ENCODE measurements at regions not wholly inside any gene's neighbourhood (a gene's known extent, or its start where the extent isn't known, plus 50 kb on each side); places are given as distances from the start of the nearest gene placed in this dataset.

DNA sequence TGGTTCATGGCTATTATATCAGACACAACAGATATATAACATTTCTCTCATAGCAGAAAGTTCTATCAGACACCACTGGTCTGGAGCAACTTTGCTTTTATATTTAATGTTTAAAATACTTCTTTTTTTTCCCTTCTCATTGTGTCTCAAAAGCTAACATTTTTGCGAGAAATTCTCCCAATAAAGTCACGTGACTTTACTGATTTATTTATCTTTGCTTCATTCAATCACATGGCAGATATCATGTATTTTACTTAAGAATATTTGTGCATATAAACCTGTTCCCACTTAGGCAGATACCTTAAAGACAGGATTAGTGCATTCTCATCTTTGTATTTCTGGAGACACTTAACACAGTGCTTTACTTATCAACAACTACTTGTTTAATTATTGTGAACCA lies 1093.1 kb upstream of the LRRN3 start:
- no peaks in the 10 kb centered on the region for H3K4me1 ChIP-seq (ENCODE audit: low read depth)
- TF ChIP-seq, protein P1, sequence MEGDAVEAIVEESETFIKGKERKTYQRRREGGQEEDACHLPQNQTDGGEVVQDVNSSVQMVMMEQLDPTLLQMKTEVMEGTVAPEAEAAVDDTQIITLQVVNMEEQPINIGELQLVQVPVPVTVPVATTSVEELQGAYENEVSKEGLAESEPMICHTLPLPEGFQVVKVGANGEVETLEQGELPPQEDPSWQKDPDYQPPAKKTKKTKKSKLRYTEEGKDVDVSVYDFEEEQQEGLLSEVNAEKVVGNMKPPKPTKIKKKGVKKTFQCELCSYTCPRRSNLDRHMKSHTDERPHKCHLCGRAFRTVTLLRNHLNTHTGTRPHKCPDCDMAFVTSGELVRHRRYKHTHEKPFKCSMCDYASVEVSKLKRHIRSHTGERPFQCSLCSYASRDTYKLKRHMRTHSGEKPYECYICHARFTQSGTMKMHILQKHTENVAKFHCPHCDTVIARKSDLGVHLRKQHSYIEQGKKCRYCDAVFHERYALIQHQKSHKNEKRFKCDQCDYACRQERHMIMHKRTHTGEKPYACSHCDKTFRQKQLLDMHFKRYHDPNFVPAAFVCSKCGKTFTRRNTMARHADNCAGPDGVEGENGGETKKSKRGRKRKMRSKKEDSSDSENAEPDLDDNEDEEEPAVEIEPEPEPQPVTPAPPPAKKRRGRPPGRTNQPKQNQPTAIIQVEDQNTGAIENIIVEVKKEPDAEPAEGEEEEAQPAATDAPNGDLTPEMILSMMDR (IDR thresholded peaks at IDR 0.05): no peak
- intact Hi-C loops (cut with DNase I, micrococcal nuclease): no loop called here

DNA sequence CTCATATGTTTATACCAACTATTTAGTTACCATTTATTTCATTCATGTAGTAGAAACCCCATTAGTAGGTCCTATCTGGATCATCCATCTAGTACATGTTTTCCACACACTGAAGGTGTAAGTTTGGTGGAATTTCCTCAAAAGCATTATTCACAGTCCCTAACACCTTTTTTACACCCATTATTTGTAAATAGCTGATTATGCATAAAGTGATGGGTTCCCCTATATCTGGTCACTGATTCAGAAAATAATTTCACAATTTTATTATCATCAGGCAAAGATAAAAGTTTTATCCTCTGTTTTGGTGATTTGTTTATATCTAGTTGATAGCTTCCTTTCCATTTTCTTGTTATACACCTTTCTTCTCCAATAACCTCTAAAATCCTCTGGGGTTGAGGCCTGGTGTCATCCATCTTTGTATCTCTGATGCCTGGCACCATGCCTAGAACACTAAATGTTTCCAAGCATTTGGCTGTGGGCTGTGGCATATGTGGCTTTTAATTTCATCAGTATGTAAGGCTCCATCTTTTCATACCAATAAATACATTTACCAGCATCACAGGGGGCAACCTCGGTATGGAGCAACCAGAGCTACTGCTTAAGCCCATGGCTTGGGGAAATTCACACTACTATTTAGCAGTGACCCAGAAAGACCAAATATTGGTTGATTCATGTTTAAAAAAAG lies 1089.5 kb upstream of the LRRN3 start:
- DNase-seq (no peak), ATAC-seq (no peak)
- Histone ChIP-seq H3K9me3 (no peaks in the 10 kb centered on the region), H3K4me3 (no peak overlapping the region), H3K4me1 (ENCODE audit: low read depth) (no peaks in the 10 kb centered on the region), H3K36me3 (ENCODE audit: low read depth) (no peaks in the 10 kb centered on the region)
- TF ChIP-seq, protein P1 (IDR thresholded peaks at IDR 0.05): no peak
- intact Hi-C loops (cut with DNase I, micrococcal nuclease): no loop called here

More for the DNA sequence above, 1093.1 kb upstream of the LRRN3 start:
- Histone ChIP-seq H3K9me3 (no peaks in the 10 kb centered on the region), H3K36me3 (ENCODE audit: low read depth) (no peaks in the 10 kb centered on the region), H3K4me3 (no peak overlapping the region)
- ATAC-seq: no peak
- DNase-seq: no peak

DNA sequence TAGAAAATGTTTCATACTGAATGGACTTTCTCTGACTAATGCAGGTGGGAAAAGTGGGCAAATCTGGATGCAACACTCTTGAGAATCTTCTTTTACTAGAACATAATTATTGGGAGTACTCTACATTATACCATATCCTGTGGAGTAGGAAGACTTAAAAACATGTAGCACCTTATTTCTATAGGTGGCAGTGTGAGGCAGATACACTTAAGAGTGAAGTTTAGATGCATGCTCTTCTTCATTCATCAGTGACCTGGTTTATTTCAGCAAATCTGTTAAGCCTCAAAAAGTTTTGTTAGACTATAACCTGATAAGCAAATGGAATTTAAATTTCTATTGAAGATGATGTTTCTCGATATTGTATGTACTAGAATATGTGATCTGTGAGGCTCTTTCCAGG lies 1087.1 kb upstream of the LRRN3 start:
- DNase-seq: no peak
- TF ChIP-seq, protein P1 (IDR thresholded peaks at IDR 0.05): no peak
- no peak for ATAC-seq
- no peaks in the 10 kb centered on the region for H3K36me3 ChIP-seq (ENCODE audit: low read depth)
- intact Hi-C loops (cut with DNase I, micrococcal nuclease): no loop called here
- H3K4me3 ChIP-seq: no peak overlapping the region
- H3K4me1 ChIP-seq (ENCODE audit: low read depth): no peaks in the 10 kb centered on the region
- no peaks in the 10 kb centered on the region for H3K9me3 ChIP-seq

DNA sequence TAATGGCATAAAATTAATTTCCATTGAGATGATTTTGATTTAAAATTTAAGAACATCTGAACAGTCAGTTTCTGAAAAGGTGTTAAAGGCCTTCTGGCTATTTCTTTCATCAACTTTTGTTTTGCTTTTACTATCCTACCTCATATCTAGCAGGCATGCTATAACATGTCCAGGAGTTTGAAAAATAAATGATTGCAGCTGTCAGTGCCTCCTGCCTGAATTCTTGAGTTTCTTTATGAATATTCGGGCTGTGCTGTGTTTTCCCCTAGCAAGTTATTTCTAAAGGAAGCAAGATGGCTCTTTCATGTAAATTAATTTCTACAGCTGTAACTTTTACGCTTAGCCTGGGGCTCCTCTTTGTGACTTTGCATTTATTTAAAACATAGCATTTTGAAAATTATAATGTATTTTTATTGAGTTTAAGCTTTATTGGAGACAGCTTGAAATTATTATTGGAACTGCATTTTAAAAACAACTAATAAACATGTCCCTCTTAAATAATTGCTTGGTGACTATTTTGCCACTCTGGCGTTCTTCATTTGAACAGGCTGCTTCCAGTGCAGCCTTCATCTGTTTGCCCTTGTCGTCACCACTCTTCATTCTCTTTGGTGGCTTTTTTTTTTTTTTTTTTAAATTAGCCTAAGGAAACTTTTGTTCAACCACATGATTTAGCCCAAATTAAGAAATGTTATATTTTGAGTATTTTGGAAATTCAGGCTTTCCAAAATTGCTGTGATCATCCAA lies 1083.4 kb upstream of the LRRN3 start:
- no peaks in the 10 kb centered on the region for H3K36me3 ChIP-seq (ENCODE audit: low read depth)
- H3K4me3 ChIP-seq: no peak overlapping the region
- ATAC-seq: no peak
- DNase-seq: no peak
- intact Hi-C loops (cut with DNase I, micrococcal nuclease): no loop called here
- no peaks in the 10 kb centered on the region for H3K4me1 ChIP-seq (ENCODE audit: low read depth)
- TF ChIP-seq, protein P1 (IDR thresholded peaks at IDR 0.05): no peak
- H3K9me3 ChIP-seq: no peaks in the 10 kb centered on the region

DNA sequence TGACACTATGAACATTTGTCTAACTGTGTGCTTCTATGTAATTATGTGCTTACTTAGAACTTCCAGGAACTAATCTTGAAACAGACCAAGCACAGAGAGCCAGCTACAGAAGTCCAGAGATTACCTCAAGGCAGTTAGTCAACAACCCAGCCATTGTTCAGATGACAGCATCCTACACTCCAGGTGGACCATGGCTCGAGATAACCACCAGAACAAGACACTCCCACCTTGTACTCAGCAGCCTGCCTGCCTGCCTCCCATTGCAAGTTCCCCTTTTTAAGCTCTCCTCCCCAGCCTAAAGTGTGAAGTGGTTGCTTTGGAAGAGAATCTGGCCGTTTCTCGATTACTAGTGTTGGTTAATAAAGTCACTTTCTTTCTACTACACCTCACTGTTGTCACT lies 1080.6 kb upstream of the LRRN3 start:
- Histone ChIP-seq H3K36me3 (ENCODE audit: low read depth) (no peaks in the 10 kb centered on the region), H3K4me1 (ENCODE audit: low read depth) (no peaks in the 10 kb centered on the region), H3K9me3 (no peaks in the 10 kb centered on the region), H3K4me3 (no peak overlapping the region)
- no peak for ATAC-seq
- no peak for DNase-seq
- TF ChIP-seq, protein P1 (IDR thresholded peaks at IDR 0.05): no peak
- intact Hi-C loops (cut with DNase I, micrococcal nuclease): no loop called here
